ENCODE measurements at regions not wholly inside any gene's neighbourhood (a gene's known extent, or its start where the extent isn't known, plus 50 kb on each side); places are given as distances from the start of the nearest gene placed in this dataset.
A peak's percentile ranks its signal among the peaks of the same experiment; 100 is the strongest.

GRCh38 chr1:56333461-56333860 is 245.9 kb downstream of the PLPP3 start:
- Histone ChIP-seq H3K27ac (no peak overlapping the region), H3K4me2 (no peak overlapping the region), H3K4me1 (peaks cover 23% of the 10 kb centered on the region), H3K4me3 (no peak overlapping the region), H3K9me3 (no peaks in the 10 kb centered on the region)
- FAIRE-seq, result no peak
- no peak for TF ChIP-seq ZSCAN20 (CRISPR knock-in tag; IDR thresholded peaks at IDR 0.05)
- TF ChIP-seq RFX5 (IDR thresholded peaks at IDR 0.05), result no peak
- TF ChIP-seq, protein P1, sequence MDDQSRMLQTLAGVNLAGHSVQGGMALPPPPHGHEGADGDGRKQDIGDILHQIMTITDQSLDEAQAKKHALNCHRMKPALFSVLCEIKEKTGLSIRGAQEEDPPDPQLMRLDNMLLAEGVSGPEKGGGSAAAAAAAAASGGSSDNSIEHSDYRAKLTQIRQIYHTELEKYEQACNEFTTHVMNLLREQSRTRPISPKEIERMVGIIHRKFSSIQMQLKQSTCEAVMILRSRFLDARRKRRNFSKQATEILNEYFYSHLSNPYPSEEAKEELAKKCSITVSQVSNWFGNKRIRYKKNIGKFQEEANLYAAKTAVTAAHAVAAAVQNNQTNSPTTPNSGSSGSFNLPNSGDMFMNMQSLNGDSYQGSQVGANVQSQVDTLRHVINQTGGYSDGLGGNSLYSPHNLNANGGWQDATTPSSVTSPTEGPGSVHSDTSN (IDR thresholded peaks at IDR 0.05), result no peak
- TF ChIP-seq MYC (IDR thresholded peaks at IDR 0.05; ENCODE audit: borderline replicate concordance, low read length), result no peak
- CTCF ChIA-PET, result no interaction called here
- DNase-seq (ENCODE audit: low read depth in 1 of 2, low spot score in 1 of 2), result no peak
- POLR2A ChIA-PET, result no interaction called here
- no peak for ATAC-seq
- WGBS (ENCODE audit: missing lambda C conversion rate), result 100% methylated on average over 2 of the region's 2 CpGs

GRCh38 chr1:56331892-56332567 is 247.3 kb downstream of the PLPP3 start:
- TF ChIP-seq CHD4 (IDR thresholded peaks at IDR 0.05; ENCODE audit: borderline replicate concordance), result no peak
- TF ChIP-seq, protein P1 (IDR thresholded peaks at IDR 0.05), result no peak
- no peak for TF ChIP-seq HEYL (CRISPR knock-in tag; IDR thresholded peaks at IDR 0.05)
- no peak for TF ChIP-seq CTCF (IDR thresholded peaks at IDR 0.05)
- TF ChIP-seq ZSCAN20 (CRISPR knock-in tag; IDR thresholded peaks at IDR 0.05), result no peak
- TF ChIP-seq HOXB13 (CRISPR knock-in tag; IDR thresholded peaks at IDR 0.05; ENCODE audit: low read depth), result no peak
- TF ChIP-seq ESRRA (IDR thresholded peaks at IDR 0.05; ENCODE audit: borderline replicate concordance, low read length), result no peak
- ChIA-PET POLR2A (no interaction called here), CTCF (interaction anchor here (0.5 kb wide), 1 partner anchor 1047 kb away, joined by 5 read pairs; no protein-coding TSS in a partner anchor)
- peak; percentile 2 to 21 for DNase-seq (ENCODE audit: low read depth in 1 of 2, low spot score in 1 of 2)
- WGBS (ENCODE audit: missing lambda C conversion rate), result 61% methylated on average over 11 of the region's 12 CpGs
- H3K4me2 ChIP-seq, result peak overlapping the region; percentile 28; the same call in 2 of the 3 replicates
- H3K4me3 ChIP-seq, result no peak overlapping the region
- H3K4me1 ChIP-seq, result peaks cover 23% of the 10 kb centered on the region
- ATAC-seq, result peak in 1 of 2 experiments; percentile 67; a peak in 3 of 6 replicates
- no peak for FAIRE-seq
- H3K9me3 ChIP-seq, result no peaks in the 10 kb centered on the region
- H3K27ac ChIP-seq, result 0 out of 6 replicates have a peak overlapping the region, but pooled peaks of 1 of the 2 experiments have one; percentile 21

GRCh38 chr1:56331207-56331891 is 248.0 kb downstream of the PLPP3 start:
- DNase-seq (ENCODE audit: low read depth in 1 of 2, low spot score in 1 of 2), result no peak
- FAIRE-seq, result no peak
- POLR2A ChIA-PET, result no interaction called here
- TF ChIP-seq EHMT2 (IDR thresholded peaks at IDR 0.05; ENCODE audit: low read depth) (no peak), HOXB13 (CRISPR knock-in tag; IDR thresholded peaks at IDR 0.05; ENCODE audit: low read depth) (no peak), ESRRA (IDR thresholded peaks at IDR 0.05; ENCODE audit: borderline replicate concordance, low read length) (no peak), RAD21 (conservative IDR thresholded peaks at IDR 0.05 in 1 of 2, IDR thresholded peaks at IDR 0.05 in 1 of 2) (no peak), FOXS1 (CRISPR knock-in tag; IDR thresholded peaks at IDR 0.05) (no peak), NR3C1 (IDR thresholded peaks at IDR 0.05) (no peak), EHF (CRISPR knock-in tag; IDR thresholded peaks at IDR 0.05) (no peak), NPAS2 (CRISPR knock-in tag; IDR thresholded peaks at IDR 0.05; ENCODE audit: borderline replicate concordance) (no peak), TP53 (CRISPR knock-in tag; IDR thresholded peaks at IDR 0.05) (no peak), CTCF (IDR thresholded peaks at IDR 0.05) (no peak), HEYL (CRISPR knock-in tag; IDR thresholded peaks at IDR 0.05) (no peak), BHLHE40 (IDR thresholded peaks at IDR 0.05; ENCODE audit: low read depth, low read length) (no peak), JUN (IDR thresholded peaks at IDR 0.05) (no peak)
- TF ChIP-seq, protein P2, sequence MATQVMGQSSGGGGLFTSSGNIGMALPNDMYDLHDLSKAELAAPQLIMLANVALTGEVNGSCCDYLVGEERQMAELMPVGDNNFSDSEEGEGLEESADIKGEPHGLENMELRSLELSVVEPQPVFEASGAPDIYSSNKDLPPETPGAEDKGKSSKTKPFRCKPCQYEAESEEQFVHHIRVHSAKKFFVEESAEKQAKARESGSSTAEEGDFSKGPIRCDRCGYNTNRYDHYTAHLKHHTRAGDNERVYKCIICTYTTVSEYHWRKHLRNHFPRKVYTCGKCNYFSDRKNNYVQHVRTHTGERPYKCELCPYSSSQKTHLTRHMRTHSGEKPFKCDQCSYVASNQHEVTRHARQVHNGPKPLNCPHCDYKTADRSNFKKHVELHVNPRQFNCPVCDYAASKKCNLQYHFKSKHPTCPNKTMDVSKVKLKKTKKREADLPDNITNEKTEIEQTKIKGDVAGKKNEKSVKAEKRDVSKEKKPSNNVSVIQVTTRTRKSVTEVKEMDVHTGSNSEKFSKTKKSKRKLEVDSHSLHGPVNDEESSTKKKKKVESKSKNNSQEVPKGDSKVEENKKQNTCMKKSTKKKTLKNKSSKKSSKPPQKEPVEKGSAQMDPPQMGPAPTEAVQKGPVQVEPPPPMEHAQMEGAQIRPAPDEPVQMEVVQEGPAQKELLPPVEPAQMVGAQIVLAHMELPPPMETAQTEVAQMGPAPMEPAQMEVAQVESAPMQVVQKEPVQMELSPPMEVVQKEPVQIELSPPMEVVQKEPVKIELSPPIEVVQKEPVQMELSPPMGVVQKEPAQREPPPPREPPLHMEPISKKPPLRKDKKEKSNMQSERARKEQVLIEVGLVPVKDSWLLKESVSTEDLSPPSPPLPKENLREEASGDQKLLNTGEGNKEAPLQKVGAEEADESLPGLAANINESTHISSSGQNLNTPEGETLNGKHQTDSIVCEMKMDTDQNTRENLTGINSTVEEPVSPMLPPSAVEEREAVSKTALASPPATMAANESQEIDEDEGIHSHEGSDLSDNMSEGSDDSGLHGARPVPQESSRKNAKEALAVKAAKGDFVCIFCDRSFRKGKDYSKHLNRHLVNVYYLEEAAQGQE (IDR thresholded peaks at IDR 0.05), result no peak

More at GRCh38 chr1:56331207-56331891, 248.0 kb downstream of the PLPP3 start:
- 80% methylated on average over 2 of the region's 2 CpGs for WGBS (ENCODE audit: missing lambda C conversion rate)
- Histone ChIP-seq H3K9me3 (no peaks in the 10 kb centered on the region), H3K4me2 (peak overlapping the region; percentile 28; the same call in 2 of the 3 replicates), H3K27ac (peak overlapping the region in 1 of 2 experiments; percentile 43; a peak in 1 of 6 replicates), H3K4me3 (no peak overlapping the region), H3K4me1 (peaks cover 23% of the 10 kb centered on the region)
- CTCF ChIA-PET, result no interaction called here
- no peak for ATAC-seq
